ENCODE measurements at regions not wholly inside any gene's neighbourhood (a gene's known extent, or its start where the extent isn't known, plus 50 kb on each side); places are given as distances from the start of the nearest gene placed in this dataset.

- TF ChIP-seq ZBTB10 (CRISPR knock-in tag; IDR thresholded peaks at IDR 0.05; ENCODE audit: borderline replicate concordance) (no peak), ZSCAN9 (CRISPR knock-in tag; IDR thresholded peaks at IDR 0.05; ENCODE audit: borderline replicate concordance) (no peak), ZMYM3 (CRISPR knock-in tag; IDR thresholded peaks at IDR 0.05) (no peak), ZNF687 (CRISPR knock-in tag; IDR thresholded peaks at IDR 0.05) (no peak), ZNF770 (CRISPR knock-in tag; IDR thresholded peaks at IDR 0.05) (no peak), ZBTB33 (CRISPR knock-in tag; IDR thresholded peaks at IDR 0.05) (no peak)
Observed at GRCh38 chr16:11485676-11486075, 101.0 kb downstream of the LITAF start (continued).

Measured in HepG2 (cell line).